Esophagus muscularis mucosa (tissue), 4 donors: ENCODE measurements at regions not wholly inside any gene's neighbourhood (a gene's known extent, or its start where the extent isn't known, plus 50 kb on each side); places are given as distances from the start of the nearest gene placed in this dataset.

Source experiments
- DNase-seq: peaks from one replicate; pipeline ENCODE4 v3.0.0-alpha.2; 2017; ENCODE audit errors: extremely low spot score
- H3K27ac ChIP-seq, 4 donors: fragments of 200-600 bp; sonication (generic); replicated peaks in 1 of 4; 1 replicate in 3 of 4; 2 replicates in 1 of 4; pipeline ENCODE4 v1.5.1; 2016 to 2019; ENCODE audit warnings: mild to moderate bottlenecking in 1 of 4
- H3K27me3 ChIP-seq, 4 donors: fragments of 200-600 bp; sonication (generic); one replicate each; pipeline versions ENCODE4 v1.5.1 to v1.6.0; 2016 to 2019
- H3K36me3 ChIP-seq, 4 donors: fragments of 200-600 bp; sonication (generic); one replicate each; pipeline ENCODE4 v1.5.1; 2016 to 2019
- H3K4me1 ChIP-seq, 4 donors: fragments of 200-600 bp; sonication (generic); one replicate each; pipeline ENCODE4 v1.5.1; 2016 to 2019
- H3K4me3 ChIP-seq, 4 donors: fragments of 200-600 bp; sonication (generic); 1 replicate in 2 of 4; 2 replicates in 2 of 4; pipeline ENCODE4 v1.5.1; 2016 to 2019; ENCODE audit warnings: mild to moderate bottlenecking in 4 of 4, moderate library complexity in 1 of 4
- H3K9me3 ChIP-seq, 4 donors: fragments of 200-600 bp; sonication (generic); 1 replicate in 3 of 4; 2 replicates in 1 of 4; pipeline ENCODE4 v1.5.1; 2016 to 2019
- EP300 ChIP-seq: sonication (generic); formaldehyde crosslinking; IDR thresholded peaks from one replicate; pipeline ENCODE4 v1.6.1; 2017; ENCODE audit warnings: antibody characterized with exemption
- POLR2A ChIP-seq: fragments of 450-650 bp; IDR thresholded peaks from one replicate; pipeline ENCODE4 v1.6.1; 2017; ENCODE audit warnings: antibody characterized with exemption, moderate library complexity, mild to moderate bottlenecking, low read depth
- POLR2AphosphoS5 ChIP-seq, 2 donors: sonication (generic); formaldehyde crosslinking; IDR thresholded peaks; one replicate each; pipeline ENCODE4 v1.6.1; 2017; ENCODE audit warnings: antibody characterized with exemption in 2 of 2
- WGBS: methylation state at CpG from one replicate; pipeline ENCODE4 v1.1.5; 2018; 5-methylcytosine and 5-hydroxymethylcytosine counted together
- intact Hi-C: fragments of 100-400 bp; cut with DNase I; formaldehyde crosslinking; loops from one replicate; pipeline ENCODE4 v1.15.1; 2023
- TF ChIP-seq, protein P1 (sequence below), 3 experiments: fragments of 200-600 bp in 2 of 3; fragments of 450-650 bp in 1 of 3; sonication (generic) in 2 of 3; IDR thresholded peaks; one replicate each; pipeline ENCODE4 v1.5.1; 2017 to 2019; ENCODE audit warnings: antibody characterized with exemption in 3 of 3, mild to moderate bottlenecking in 2 of 3, moderate library complexity in 1 of 3

DNA sequence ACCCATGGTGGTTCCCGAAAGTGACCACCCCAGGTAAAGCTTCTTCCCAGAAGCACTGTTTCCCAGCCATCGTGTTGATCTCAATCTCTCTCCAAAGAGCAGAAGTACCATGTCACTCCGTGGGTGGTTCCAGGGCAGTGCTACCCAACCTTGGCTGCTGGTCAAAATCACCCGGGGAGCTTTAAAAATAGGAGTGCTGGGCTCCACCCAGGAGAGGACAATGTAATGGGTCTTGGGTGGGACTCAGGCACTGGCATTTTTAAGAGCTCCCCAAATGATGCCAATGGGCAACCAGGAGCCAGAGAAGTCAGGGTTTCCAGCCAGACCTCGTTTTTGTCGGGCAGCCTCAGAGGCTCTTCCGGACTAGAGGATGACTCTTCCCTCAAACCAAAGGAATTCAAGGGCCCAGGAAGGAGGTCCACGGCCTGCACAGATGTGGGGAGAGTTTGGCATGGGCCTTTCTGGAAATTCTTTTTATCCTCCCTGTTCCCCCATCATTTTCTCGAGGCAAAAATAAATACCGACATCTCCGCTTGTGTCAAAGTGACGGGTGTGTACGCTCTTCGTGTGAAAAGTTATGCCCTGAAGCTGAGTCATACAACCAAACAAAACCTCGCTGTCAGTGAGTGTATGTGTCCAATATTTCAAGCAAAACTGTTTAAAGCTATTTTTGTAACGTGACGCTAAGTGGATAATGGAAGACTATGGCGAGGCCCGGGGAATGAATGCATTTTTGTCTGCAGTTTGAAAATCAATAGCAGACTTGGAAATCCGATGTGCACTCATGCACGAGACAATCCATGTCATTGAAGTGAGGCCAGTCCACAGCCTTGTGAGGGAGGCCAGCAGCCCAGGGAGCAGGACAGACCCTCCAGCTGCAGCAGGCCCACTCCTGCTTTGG is 364.1 kb downstream of the FOXL1 start:
- intact Hi-C loops: no loop called here
- no peaks in the 10 kb centered on the region for H3K36me3 ChIP-seq
- 57% methylated on average over 21 of the region's 21 CpGs for WGBS
- H3K4me1 ChIP-seq: peaks cover 0 to 13% (median 13%) of the 10 kb centered on the region in 4 donors
- H3K4me3 ChIP-seq: no peak overlapping the region
- TF ChIP-seq POLR2A (no peak), EP300 (no peak), POLR2AphosphoS5 (IDR thresholded peaks at IDR 0.05) (no peak)
- TF ChIP-seq, protein P1, sequence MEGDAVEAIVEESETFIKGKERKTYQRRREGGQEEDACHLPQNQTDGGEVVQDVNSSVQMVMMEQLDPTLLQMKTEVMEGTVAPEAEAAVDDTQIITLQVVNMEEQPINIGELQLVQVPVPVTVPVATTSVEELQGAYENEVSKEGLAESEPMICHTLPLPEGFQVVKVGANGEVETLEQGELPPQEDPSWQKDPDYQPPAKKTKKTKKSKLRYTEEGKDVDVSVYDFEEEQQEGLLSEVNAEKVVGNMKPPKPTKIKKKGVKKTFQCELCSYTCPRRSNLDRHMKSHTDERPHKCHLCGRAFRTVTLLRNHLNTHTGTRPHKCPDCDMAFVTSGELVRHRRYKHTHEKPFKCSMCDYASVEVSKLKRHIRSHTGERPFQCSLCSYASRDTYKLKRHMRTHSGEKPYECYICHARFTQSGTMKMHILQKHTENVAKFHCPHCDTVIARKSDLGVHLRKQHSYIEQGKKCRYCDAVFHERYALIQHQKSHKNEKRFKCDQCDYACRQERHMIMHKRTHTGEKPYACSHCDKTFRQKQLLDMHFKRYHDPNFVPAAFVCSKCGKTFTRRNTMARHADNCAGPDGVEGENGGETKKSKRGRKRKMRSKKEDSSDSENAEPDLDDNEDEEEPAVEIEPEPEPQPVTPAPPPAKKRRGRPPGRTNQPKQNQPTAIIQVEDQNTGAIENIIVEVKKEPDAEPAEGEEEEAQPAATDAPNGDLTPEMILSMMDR (IDR thresholded peaks at IDR 0.05): no peak
- no peak for DNase-seq
- H3K9me3 ChIP-seq: peaks cover 0 to 15% (median 6%) of the 10 kb centered on the region in 4 donors
- peaks cover 0 to 26% (median 0%) of the 10 kb centered on the region in 4 donors for H3K27me3 ChIP-seq
- H3K27ac ChIP-seq: no peak overlapping the region

DNA sequence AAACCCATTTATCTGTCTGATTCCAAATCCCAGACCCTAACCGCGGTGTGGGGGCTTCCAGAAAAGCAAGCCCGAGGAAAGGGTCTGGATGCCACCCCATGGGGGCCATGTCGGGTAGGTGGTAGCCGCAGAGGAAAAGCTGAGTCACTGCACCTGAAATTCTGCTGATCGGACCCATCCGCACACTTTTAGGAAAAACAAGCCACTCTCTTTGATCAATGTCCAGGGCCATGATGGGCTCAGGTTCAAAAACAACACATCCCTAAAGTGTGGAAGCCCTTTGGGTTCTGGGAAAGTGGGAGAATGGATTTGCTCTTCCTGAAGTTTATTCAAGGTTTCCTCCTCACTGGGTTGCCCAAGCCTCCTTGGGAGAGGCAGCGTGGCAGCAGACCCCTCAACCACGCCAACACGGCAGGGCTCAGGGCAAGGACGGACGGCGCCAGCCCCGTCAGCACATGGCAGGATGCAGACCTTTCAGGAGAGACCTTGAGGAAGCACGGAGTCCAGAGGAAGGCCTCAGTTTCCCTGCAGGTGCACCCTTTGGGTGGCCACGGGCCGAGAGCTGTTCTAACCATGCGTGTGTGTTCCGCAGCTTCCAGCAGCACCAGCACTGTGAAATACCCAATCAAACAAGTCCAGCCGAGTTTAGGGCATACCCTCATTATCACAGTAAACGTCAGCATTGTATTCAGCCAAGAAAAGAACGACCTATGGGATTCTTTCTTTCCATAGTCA is 367.0 kb downstream of the FOXL1 start:
- TF ChIP-seq, protein P1 (IDR thresholded peaks at IDR 0.05): no peak
- no peak for TF ChIP-seq EP300
- TF ChIP-seq POLR2AphosphoS5 (IDR thresholded peaks at IDR 0.05): no peak
- no peak for TF ChIP-seq POLR2A
- Histone ChIP-seq H3K4me1 (peaks cover 0 to 13% (median 13%) of the 10 kb centered on the region in 4 donors), H3K27ac (no peak overlapping the region), H3K36me3 (no peaks in the 10 kb centered on the region), H3K27me3 (peaks cover 0 to 37% (median 0%) of the 10 kb centered on the region in 4 donors), H3K4me3 (no peak overlapping the region), H3K9me3 (peaks cover 0 to 6% (median under 1%) of the 10 kb centered on the region in 4 donors)
- no peak for DNase-seq
- intact Hi-C loops: no loop called here
- 92% methylated on average over 20 of the region's 22 CpGs for WGBS

DNA sequence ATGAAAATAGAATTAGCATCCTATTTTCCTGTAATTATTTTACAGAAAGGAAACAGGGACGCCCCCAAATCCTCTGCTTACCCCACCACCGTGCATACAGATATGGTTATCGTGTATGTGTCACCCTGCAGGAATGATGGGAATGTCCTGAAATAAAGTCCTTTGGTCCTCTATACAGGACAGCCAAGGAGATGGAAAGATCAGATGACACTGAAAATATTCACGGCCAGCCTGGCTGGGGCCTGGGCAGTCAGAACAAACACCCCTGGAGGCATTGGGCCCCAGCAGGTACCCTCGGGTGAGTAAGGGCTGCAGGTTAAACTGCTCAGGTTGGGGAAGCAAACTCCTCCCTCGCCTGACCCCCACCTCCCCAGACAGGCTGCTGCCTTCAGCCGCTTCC is 368.0 kb downstream of the FOXL1 start:
- Histone ChIP-seq H3K4me1 (peaks cover 0 to 13% (median 13%) of the 10 kb centered on the region in 4 donors), H3K36me3 (no peaks in the 10 kb centered on the region), H3K27ac (no peak overlapping the region), H3K27me3 (peaks cover 0 to 38% (median 0%) of the 10 kb centered on the region in 4 donors), H3K4me3 (no peak overlapping the region), H3K9me3 (no peaks in the 10 kb centered on the region)
- DNase-seq: no peak
- intact Hi-C loops: no loop called here
- TF ChIP-seq, protein P1 (IDR thresholded peaks at IDR 0.05): no peak
- no peak for TF ChIP-seq POLR2AphosphoS5 (IDR thresholded peaks at IDR 0.05)
- TF ChIP-seq EP300: no peak
- no peak for TF ChIP-seq POLR2A
- WGBS: 65% methylated on average over 7 of the region's 7 CpGs

DNA sequence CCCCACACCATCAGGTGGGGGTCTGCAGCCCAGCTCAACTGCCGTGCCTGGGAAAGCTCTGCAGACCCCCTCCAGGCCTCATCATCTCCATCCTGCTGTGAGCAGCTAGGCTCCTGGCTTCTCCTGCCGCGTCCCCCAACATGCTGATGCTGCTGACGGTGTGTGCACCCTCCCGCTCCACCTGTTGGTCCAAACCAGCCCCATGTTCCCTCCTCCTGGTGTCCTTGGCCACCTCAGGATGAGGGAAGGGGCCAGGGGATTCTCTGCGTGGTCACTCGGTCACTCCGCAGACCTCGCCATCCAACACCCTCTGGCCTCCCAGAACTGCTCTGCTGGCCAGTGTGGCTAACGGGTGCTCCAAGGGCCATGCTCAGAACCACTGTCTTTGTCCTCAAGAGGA is 368.6 kb downstream of the FOXL1 start:
- Histone ChIP-seq H3K27me3 (peaks cover 0 to 38% (median 0%) of the 10 kb centered on the region in 4 donors), H3K27ac (no peak overlapping the region), H3K4me1 (peaks cover 0 to 12% (median 11%) of the 10 kb centered on the region in 4 donors), H3K36me3 (no peaks in the 10 kb centered on the region), H3K4me3 (no peak overlapping the region), H3K9me3 (no peaks in the 10 kb centered on the region)
- intact Hi-C loops: no loop called here
- TF ChIP-seq POLR2AphosphoS5 (IDR thresholded peaks at IDR 0.05) (no peak), EP300 (no peak), POLR2A (no peak)
- TF ChIP-seq, protein P1 (IDR thresholded peaks at IDR 0.05): no peak
- 88% methylated on average over 10 of the region's 10 CpGs for WGBS
- no peak for DNase-seq
